HL-60 (cell line): ENCODE measurements at regions not wholly inside any gene's neighbourhood (a gene's known extent, or its start where the extent isn't known, plus 50 kb on each side); places are given as distances from the start of the nearest gene placed in this dataset.

Experiments used
- DNase-seq, 2 experiments: peaks; one replicate each; pipeline ENCODE4 v3.0.0-alpha.2; 2010 to 2020; ENCODE audit warnings: low read depth in 1 of 2, low spot score in 1 of 2
- H3K27ac ChIP-seq: fragments of 250-450 bp; sonication (Bioruptor Pico); replicated peaks from 2 replicates; pipeline ENCODE4 v1.5.1; 2020; ENCODE audit warnings: mild to moderate bottlenecking, moderate library complexity
- H3K27me3 ChIP-seq: fragments of 250-450 bp; sonication (Bioruptor Pico); 2 replicates; pipeline ENCODE4 v1.5.1; 2021; ENCODE audit warnings: mild to moderate bottlenecking, moderate library complexity; ENCODE audit not compliant: insufficient read depth, poor library complexity, severe bottlenecking
- H3K4me3 ChIP-seq: replicated peaks from 2 replicates; pipeline ENCODE4 v1.5.1; 2011; ENCODE audit warnings: mild to moderate bottlenecking, control low read depth, low read length; ENCODE audit not compliant: insufficient read depth
- GABPA ChIP-seq: IDR thresholded peaks from 2 replicates; pipeline ENCODE4 v1.6.1; 2012; ENCODE audit warnings: low read depth
- POLR2AphosphoS5 ChIP-seq: IDR thresholded peaks from 2 replicates; pipeline ENCODE4 v1.6.1; 2012; ENCODE audit warnings: low read depth
- SPI1 ChIP-seq: IDR thresholded peaks from 2 replicates; pipeline ENCODE4 v1.6.1; 2012; ENCODE audit warnings: low read depth, mild to moderate bottlenecking, borderline replicate concordance
- TF ChIP-seq, protein P1 (sequence below): IDR thresholded peaks from one replicate; pipeline ENCODE4 v1.5.1; 2011; ENCODE audit warnings: low read length, control low read depth, inconsistent platforms; ENCODE audit not compliant: insufficient read depth
- TF ChIP-seq, protein P2 (sequence below): IDR thresholded peaks from 2 replicates; pipeline ENCODE4 v1.6.1; 2012; ENCODE audit warnings: low read depth; ENCODE audit not compliant: insufficient replicate concordance

DNA sequence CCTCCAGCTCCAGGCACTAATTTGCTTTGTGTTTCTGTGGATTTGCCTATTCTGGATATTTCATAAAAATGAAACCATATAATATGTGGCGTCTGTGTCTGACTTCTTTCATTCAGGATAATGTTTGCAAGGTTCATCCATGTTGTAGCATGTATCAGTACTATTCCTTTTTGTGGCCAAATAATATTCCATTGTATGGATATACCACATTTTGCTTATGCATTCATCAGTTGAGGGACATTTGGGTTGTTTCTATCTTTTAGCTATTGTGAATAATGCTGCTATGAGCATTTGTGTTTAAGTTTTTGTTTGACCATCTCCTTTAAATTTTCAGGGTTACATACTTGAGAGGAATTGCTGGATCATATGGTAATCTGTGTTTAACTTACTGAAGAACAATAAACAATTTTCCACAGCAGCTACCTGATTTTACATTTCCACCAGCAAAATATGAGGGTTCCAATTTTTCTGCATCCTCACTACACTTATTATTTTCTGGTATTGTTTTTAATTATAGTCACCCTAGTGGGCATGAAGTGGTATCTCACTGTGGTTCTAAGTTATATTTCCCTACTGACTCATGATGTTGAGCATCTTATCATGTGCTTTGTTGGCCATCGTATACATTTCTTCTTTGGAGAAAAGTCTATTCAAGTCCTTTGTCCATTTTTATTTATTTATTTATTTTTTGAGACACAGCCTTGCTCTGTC, 63.9 kb downstream of the GCNT4 start:
- no peak for DNase-seq

DNA sequence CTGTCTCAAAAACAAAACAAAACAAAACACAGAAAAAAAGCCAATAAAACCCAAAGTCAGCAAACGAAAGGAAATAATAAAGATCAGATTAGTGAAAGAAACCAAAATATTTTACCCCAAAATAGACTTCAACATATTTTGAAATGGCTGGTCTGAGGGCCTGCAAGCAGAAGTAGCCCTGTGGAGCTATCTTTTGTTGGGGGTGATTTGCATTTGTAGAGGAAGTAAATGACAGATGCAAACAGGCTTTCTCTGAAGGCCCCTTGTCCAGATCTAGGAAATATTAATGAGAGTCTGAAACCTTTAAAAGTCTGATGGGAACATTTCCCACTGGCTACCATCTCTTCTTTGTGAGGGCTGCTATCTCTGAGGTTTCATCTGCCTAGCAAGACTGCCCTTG, 74.0 kb downstream of the GCNT4 start:
- no peak overlapping the region for H3K4me3 ChIP-seq
- H3K27ac ChIP-seq: no peak overlapping the region
- TF ChIP-seq SPI1 (no peak), GABPA (no peak), POLR2AphosphoS5 (no peak)
- TF ChIP-seq, protein P1, sequence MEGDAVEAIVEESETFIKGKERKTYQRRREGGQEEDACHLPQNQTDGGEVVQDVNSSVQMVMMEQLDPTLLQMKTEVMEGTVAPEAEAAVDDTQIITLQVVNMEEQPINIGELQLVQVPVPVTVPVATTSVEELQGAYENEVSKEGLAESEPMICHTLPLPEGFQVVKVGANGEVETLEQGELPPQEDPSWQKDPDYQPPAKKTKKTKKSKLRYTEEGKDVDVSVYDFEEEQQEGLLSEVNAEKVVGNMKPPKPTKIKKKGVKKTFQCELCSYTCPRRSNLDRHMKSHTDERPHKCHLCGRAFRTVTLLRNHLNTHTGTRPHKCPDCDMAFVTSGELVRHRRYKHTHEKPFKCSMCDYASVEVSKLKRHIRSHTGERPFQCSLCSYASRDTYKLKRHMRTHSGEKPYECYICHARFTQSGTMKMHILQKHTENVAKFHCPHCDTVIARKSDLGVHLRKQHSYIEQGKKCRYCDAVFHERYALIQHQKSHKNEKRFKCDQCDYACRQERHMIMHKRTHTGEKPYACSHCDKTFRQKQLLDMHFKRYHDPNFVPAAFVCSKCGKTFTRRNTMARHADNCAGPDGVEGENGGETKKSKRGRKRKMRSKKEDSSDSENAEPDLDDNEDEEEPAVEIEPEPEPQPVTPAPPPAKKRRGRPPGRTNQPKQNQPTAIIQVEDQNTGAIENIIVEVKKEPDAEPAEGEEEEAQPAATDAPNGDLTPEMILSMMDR: no peak
- TF ChIP-seq, protein P2, sequence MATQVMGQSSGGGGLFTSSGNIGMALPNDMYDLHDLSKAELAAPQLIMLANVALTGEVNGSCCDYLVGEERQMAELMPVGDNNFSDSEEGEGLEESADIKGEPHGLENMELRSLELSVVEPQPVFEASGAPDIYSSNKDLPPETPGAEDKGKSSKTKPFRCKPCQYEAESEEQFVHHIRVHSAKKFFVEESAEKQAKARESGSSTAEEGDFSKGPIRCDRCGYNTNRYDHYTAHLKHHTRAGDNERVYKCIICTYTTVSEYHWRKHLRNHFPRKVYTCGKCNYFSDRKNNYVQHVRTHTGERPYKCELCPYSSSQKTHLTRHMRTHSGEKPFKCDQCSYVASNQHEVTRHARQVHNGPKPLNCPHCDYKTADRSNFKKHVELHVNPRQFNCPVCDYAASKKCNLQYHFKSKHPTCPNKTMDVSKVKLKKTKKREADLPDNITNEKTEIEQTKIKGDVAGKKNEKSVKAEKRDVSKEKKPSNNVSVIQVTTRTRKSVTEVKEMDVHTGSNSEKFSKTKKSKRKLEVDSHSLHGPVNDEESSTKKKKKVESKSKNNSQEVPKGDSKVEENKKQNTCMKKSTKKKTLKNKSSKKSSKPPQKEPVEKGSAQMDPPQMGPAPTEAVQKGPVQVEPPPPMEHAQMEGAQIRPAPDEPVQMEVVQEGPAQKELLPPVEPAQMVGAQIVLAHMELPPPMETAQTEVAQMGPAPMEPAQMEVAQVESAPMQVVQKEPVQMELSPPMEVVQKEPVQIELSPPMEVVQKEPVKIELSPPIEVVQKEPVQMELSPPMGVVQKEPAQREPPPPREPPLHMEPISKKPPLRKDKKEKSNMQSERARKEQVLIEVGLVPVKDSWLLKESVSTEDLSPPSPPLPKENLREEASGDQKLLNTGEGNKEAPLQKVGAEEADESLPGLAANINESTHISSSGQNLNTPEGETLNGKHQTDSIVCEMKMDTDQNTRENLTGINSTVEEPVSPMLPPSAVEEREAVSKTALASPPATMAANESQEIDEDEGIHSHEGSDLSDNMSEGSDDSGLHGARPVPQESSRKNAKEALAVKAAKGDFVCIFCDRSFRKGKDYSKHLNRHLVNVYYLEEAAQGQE: no peak
- DNase-seq: peak in 1 of 2 experiments; percentile 1
- H3K27me3 ChIP-seq: no peaks in the 10 kb centered on the region

More for the DNA sequence above, 63.9 kb downstream of the GCNT4 start:
- no peak overlapping the region for H3K27ac ChIP-seq
- no peaks in the 10 kb centered on the region for H3K27me3 ChIP-seq
- TF ChIP-seq SPI1: no peak
- no peak overlapping the region for H3K4me3 ChIP-seq

DNA sequence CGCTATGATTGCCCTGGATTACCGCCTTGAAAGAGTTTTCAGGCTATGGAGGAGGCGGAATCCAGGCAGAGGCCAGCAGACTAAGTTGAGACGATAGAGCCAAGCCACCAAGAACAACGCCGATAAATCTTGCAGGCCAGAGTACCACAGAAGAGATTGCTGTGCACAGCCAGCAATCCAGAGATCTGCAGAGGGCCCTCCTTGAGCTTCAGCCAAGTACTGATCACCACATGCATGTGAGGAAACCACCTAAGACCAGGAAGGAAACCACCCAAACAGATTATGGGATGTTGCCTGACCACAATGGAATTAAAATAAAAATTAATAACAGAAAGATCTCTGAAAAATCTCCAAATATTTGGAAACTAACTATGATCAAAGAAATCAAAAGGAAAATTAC, 74.9 kb downstream of the GCNT4 start:
- no peak for DNase-seq
- H3K27ac ChIP-seq: no peak overlapping the region
- TF ChIP-seq, protein P1: no peak
- no peak for TF ChIP-seq SPI1
- TF ChIP-seq, protein P2: no peak
- TF ChIP-seq POLR2AphosphoS5: no peak

DNA sequence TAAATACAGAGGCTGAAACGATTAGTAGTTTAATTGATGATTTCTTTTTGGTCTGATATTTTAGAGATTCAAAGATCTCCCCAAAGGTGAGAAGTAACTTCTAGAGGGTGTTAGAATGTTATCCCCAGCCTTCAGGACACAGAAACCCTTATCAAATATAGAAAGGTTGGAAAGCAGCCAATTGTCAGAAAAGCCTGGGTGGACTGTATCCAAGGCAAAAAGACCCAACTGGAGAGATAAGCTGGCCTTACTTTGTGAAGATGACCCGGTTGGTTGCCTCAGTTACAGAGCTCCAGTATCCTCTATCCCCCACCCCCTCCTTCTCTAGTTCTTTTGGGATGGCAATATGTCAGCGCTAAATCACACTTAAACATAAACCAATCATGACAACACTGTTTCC, 75.7 kb downstream of the GCNT4 start:
- DNase-seq: no peak
- no peak overlapping the region for H3K4me3 ChIP-seq
- H3K27ac ChIP-seq: no peak overlapping the region
- H3K27me3 ChIP-seq: no peaks in the 10 kb centered on the region
- TF ChIP-seq GABPA (no peak), SPI1 (no peak), POLR2AphosphoS5 (no peak)
- TF ChIP-seq, protein P2: no peak
- TF ChIP-seq, protein P1: no peak

More for the DNA sequence above, 74.9 kb downstream of the GCNT4 start:
- Histone ChIP-seq H3K27me3 (no peaks in the 10 kb centered on the region), H3K4me3 (no peak overlapping the region)
